ENCODE measurements at regions not wholly inside any gene's neighbourhood (a gene's known extent, or its start where the extent isn't known, plus 50 kb on each side); places are given as distances from the start of the nearest gene placed in this dataset.

DNA sequence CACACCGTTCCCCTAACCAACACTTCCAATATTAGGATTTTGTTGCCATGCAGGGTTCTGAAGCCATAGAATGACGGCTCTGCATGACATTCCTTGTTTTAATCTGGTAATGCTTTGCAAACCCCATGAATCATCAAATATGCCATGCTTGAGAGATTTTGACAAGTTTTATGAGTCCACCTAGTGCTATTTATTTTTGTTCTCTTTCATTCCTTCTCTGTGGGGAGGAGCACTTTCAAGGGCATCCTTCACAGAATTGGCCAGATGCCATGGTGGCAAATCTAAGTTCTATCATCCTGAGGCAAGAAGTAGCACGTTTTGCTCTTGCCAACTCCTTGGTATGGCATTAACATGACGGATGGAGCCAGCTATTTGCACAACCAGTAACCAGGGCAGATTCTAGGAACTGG lies 268.4 kb downstream of the FAM76B start:
- no peak for TF ChIP-seq CTCF (conservative IDR thresholded peaks at IDR 0.05; ENCODE audit: low read depth, low read length)
- no peak for TF ChIP-seq EZH2 (IDR thresholded peaks at IDR 0.05; ENCODE audit: borderline replicate concordance, low read depth, low read length, poor library complexity, severe bottlenecking)

Measured in A673 (cell line).